H1 (cell line): ENCODE measurements at regions not wholly inside any gene's neighbourhood (a gene's known extent, or its start where the extent isn't known, plus 50 kb on each side); places are given as distances from the start of the nearest gene placed in this dataset.

Experiments
- CTCF ChIA-PET: fragments of 300-600 bp; sonication (Branson Sonifier 250); formaldehyde crosslinking; loops from one replicate; lab custom pipeline; 2021; ENCODE audit not compliant: partially characterized antibody; lab: Charles Lee
- POLR2A ChIA-PET: fragments of 300-600 bp; sonication (Branson Sonifier 250); formaldehyde crosslinking; loops from one replicate; lab custom pipeline; 2021; ENCODE audit warnings: inconsistent platforms; ENCODE audit not compliant: partially characterized antibody; lab: Charles Lee
- DNase-seq, 2 experiments: peaks; one replicate each; pipeline versions ENCODE4 v3.0.0 to v3.0.0-alpha.2; 2010 to 2022; ENCODE audit warnings: low spot score in 2 of 2, low read depth in 1 of 2, mixed read lengths in 1 of 2
- FAIRE-seq: peaks from 2 replicates; lab custom pipeline; 2011; peaks lifted over from hg19 to GRCh38; lab: Jason Lieb, UNC
- H2AFZ ChIP-seq: 2 replicates; pipeline ENCODE4 v1.8.1; 2012; ENCODE audit warnings: low read length, inconsistent platforms
- H2AK5ac ChIP-seq: 2 replicates; pipeline ENCODE4 v1.6.1; 2013; ENCODE audit warnings: low read depth, low read length
- H2BK120ac ChIP-seq: replicated peaks from 2 replicates; pipeline ENCODE3; 2013; ENCODE audit warnings: low read depth, low read length, inconsistent platforms
- H2BK12ac ChIP-seq: 2 replicates; pipeline ENCODE4 v1.6.1; 2013; ENCODE audit warnings: low read depth, low read length
- H2BK15ac ChIP-seq: 2 replicates; pipeline ENCODE4 v1.6.1; 2013; ENCODE audit warnings: low read length
- H2BK20ac ChIP-seq: 2 replicates; pipeline ENCODE4 v1.6.1; 2013; ENCODE audit warnings: low read length
- H2BK5ac ChIP-seq: 2 replicates; pipeline ENCODE4 v1.6.1; 2013; ENCODE audit warnings: low read depth, low read length
- H3K14ac ChIP-seq: 2 replicates; pipeline ENCODE4 v1.6.1; 2013; ENCODE audit warnings: inconsistent platforms; ENCODE audit not compliant: insufficient read length
- H3K18ac ChIP-seq: 2 replicates; pipeline ENCODE4 v1.6.1; 2013; ENCODE audit warnings: low read length; ENCODE audit errors: extremely low read depth
- H3K23ac ChIP-seq: 2 replicates; pipeline ENCODE4 v1.6.1; 2013; ENCODE audit warnings: inconsistent platforms; ENCODE audit not compliant: insufficient read length
- H3K23me2 ChIP-seq: 2 replicates; pipeline ENCODE4 v1.6.1; 2013; ENCODE audit warnings: low read depth, low read length
- H3K27ac ChIP-seq: 2 replicates; pipeline ENCODE4 v1.6.1; 2011; ENCODE audit warnings: low read depth, low read length, inconsistent platforms
- H3K27me3 ChIP-seq, 4 experiments: replicated peaks in 1 of 4; 1 replicate in 1 of 4; 2 replicates in 3 of 4; pipeline versions ENCODE4 v1.6.1 to v1.8.1; 2011 to 2013; ENCODE audit warnings: low read length in 3 of 4, mild to moderate bottlenecking in 3 of 4, inconsistent platforms in 2 of 4, mixed read lengths in 2 of 4, moderate library complexity in 1 of 4; ENCODE audit not compliant: control insufficient read depth in 3 of 4, insufficient read depth in 3 of 4; ENCODE audit errors: extremely low read depth in 1 of 4
- H3K36me3 ChIP-seq, 4 experiments: 2 replicates each; pipeline versions ENCODE4 v1.6.1 to v1.8.1; 2011 to 2013; ENCODE audit warnings: mild to moderate bottlenecking in 4 of 4, low read length in 3 of 4, moderate library complexity in 2 of 4, control low read depth in 1 of 4, inconsistent platforms in 1 of 4; ENCODE audit not compliant: insufficient read depth in 4 of 4, control insufficient read depth in 2 of 4
- H3K4ac ChIP-seq: replicated peaks from 2 replicates; pipeline ENCODE3; 2013; ENCODE audit warnings: low read length, low read depth, mixed read lengths, inconsistent platforms; ENCODE audit not compliant: insufficient read length
- H3K4me1 ChIP-seq, 4 experiments: replicated peaks in 1 of 4; 1 replicate in 1 of 4; 2 replicates in 3 of 4; pipeline versions ENCODE4 v1.6.1 to v1.8.1; 2011 to 2013; ENCODE audit warnings: low read length in 3 of 4, inconsistent platforms in 2 of 4, mixed read lengths in 1 of 4; ENCODE audit not compliant: insufficient read depth in 4 of 4, control insufficient read depth in 3 of 4
- H3K4me2 ChIP-seq, 2 experiments: 2 replicates each; pipeline versions ENCODE4 v1.6.1 to v1.8.1; 2011 to 2013; ENCODE audit warnings: low read depth in 2 of 2, low read length in 2 of 2, control low read depth in 1 of 2, inconsistent platforms in 1 of 2, mild to moderate bottlenecking in 1 of 2; ENCODE audit not compliant: insufficient read depth in 1 of 2
- H3K4me3 ChIP-seq, 4 experiments: fragments of 200-600, 300-600 bp in 1 of 4; sonication (generic), shearing (Covaris generic), sonication (Bioruptor Twin) in 1 of 4; 2 replicates each; pipeline versions ENCODE4 v1.5.1 to v1.8.1; 2011 to 2016; ENCODE audit warnings: low read length in 4 of 4, low read depth in 3 of 4, control low read depth in 2 of 4, inconsistent platforms in 2 of 4, mild to moderate bottlenecking in 2 of 4, mixed read lengths in 1 of 4, moderate library complexity in 1 of 4; ENCODE audit not compliant: insufficient read depth in 2 of 4; ENCODE audit errors: extremely low read depth in 1 of 4
- H3K56ac ChIP-seq: replicated peaks from 2 replicates; pipeline ENCODE3; 2013; ENCODE audit warnings: low read depth, mild to moderate bottlenecking, mixed read lengths, low read length, inconsistent platforms; ENCODE audit not compliant: insufficient read length
- H3K79me1 ChIP-seq: 2 replicates; pipeline ENCODE4 v1.6.1; 2013; ENCODE audit warnings: low read depth, low read length, control low read depth
- H3K79me2 ChIP-seq, 2 experiments: 2 replicates each; pipeline versions ENCODE4 v1.6.1 to v1.8.1; 2012 to 2013; ENCODE audit warnings: low read length in 2 of 2, mild to moderate bottlenecking in 2 of 2, inconsistent platforms in 1 of 2; ENCODE audit not compliant: insufficient read depth in 2 of 2, control insufficient read depth in 1 of 2
- H3K9ac ChIP-seq, 4 experiments: replicated peaks in 1 of 4; 1 replicate in 1 of 4; 2 replicates in 3 of 4; pipeline versions ENCODE4 v1.6.1 to v1.8.1; 2011 to 2013; ENCODE audit warnings: low read depth in 3 of 4, low read length in 3 of 4, control low read depth in 2 of 4, mild to moderate bottlenecking in 2 of 4, moderate library complexity in 2 of 4, inconsistent platforms in 1 of 4; ENCODE audit errors: extremely low read depth in 1 of 4
- H3K9me3 ChIP-seq, 2 experiments: 2 replicates each; pipeline versions ENCODE4 v1.6.1 to v1.8.1; 2012 to 2013; ENCODE audit warnings: mild to moderate bottlenecking in 2 of 2, moderate library complexity in 2 of 2, control low read depth in 1 of 2, inconsistent platforms in 1 of 2, low read depth in 1 of 2, low read length in 1 of 2, mixed read lengths in 1 of 2; ENCODE audit not compliant: insufficient read depth in 2 of 2
- H4K20me1 ChIP-seq, 2 experiments: replicated peaks in 1 of 2; 2 replicates each; pipeline versions ENCODE3 to v1.8.1; 2011 to 2013; ENCODE audit warnings: inconsistent platforms in 2 of 2, low read length in 2 of 2, mild to moderate bottlenecking in 1 of 2; ENCODE audit not compliant: insufficient read depth in 2 of 2, control insufficient read depth in 1 of 2
- H4K5ac ChIP-seq: 2 replicates; pipeline ENCODE4 v1.6.1; 2013; ENCODE audit warnings: low read length, low read depth, mixed read lengths, inconsistent platforms; ENCODE audit not compliant: insufficient read length
- H4K8ac ChIP-seq: 2 replicates; pipeline ENCODE4 v1.8.0; 2013; ENCODE audit warnings: mild to moderate bottlenecking, moderate library complexity, low read length, inconsistent platforms; ENCODE audit not compliant: insufficient read depth; ENCODE audit errors: extremely low read depth
- H4K91ac ChIP-seq: replicated peaks from 2 replicates; pipeline ENCODE3; 2013; ENCODE audit warnings: low read length, mixed read lengths, inconsistent platforms; ENCODE audit not compliant: insufficient read length
- ATF3 ChIP-seq: IDR thresholded peaks from 2 replicates; pipeline ENCODE4 v1.6.1; 2011; ENCODE audit warnings: low read depth, mild to moderate bottlenecking, low read length; ENCODE audit not compliant: insufficient read depth
- CBX5 ChIP-seq: fragments of 300-800, 300-1000 bp; sonication (generic); IDR thresholded peaks from 2 replicates; pipeline ENCODE4 v1.7.1; 2016; ENCODE audit warnings: antibody characterized with exemption, low read length, low read depth
- CEBPB ChIP-seq: IDR thresholded peaks from 2 replicates; pipeline ENCODE4 v1.6.1; 2012; ENCODE audit warnings: low read depth, low read length
- CHD1 ChIP-seq: IDR thresholded peaks from 2 replicates; pipeline ENCODE4 v1.6.1; 2012; ENCODE audit warnings: low read depth, low read length, improper control_type of control experiment
- CREB1 ChIP-seq: IDR thresholded peaks from 2 replicates; pipeline ENCODE4 v1.6.1; 2012; ENCODE audit warnings: inconsistent platforms
- E2F6 ChIP-seq: IDR thresholded peaks from 2 replicates; pipeline ENCODE4 v1.6.1; 2012; ENCODE audit warnings: inconsistent platforms
- EZH2 ChIP-seq: fragments of 200-600 bp; sonication (generic); IDR thresholded peaks from 2 replicates; pipeline ENCODE4 v1.7.1; 2012; ENCODE audit warnings: low read depth, mild to moderate bottlenecking, moderate library complexity, low read length, inconsistent platforms; ENCODE audit not compliant: severe bottlenecking
- JUN ChIP-seq: IDR thresholded peaks from 2 replicates; pipeline ENCODE4 v1.6.1; 2011; ENCODE audit warnings: low read depth, mild to moderate bottlenecking, improper control_type of control experiment, low read length
- KDM1A ChIP-seq: fragments of 200-600, 300-600 bp; sonication (generic); IDR thresholded peaks from 2 replicates; pipeline ENCODE4 v1.7.1; 2016; ENCODE audit warnings: mild to moderate bottlenecking, low read length, borderline replicate concordance
- KDM5A ChIP-seq: fragments of 200-600 bp; IDR thresholded peaks from 2 replicates; pipeline ENCODE4 v1.7.1; 2012; ENCODE audit warnings: mild to moderate bottlenecking, low read length, inconsistent platforms, mixed read lengths
- POLR2AphosphoS5 ChIP-seq: IDR thresholded peaks from 2 replicates; pipeline ENCODE4 v1.6.1; 2011; ENCODE audit warnings: low read depth, low read length
- POU5F1 ChIP-seq: IDR thresholded peaks from 2 replicates; pipeline ENCODE4 v1.6.1; 2011; ENCODE audit warnings: low read depth, mild to moderate bottlenecking, low read length, moderate library complexity
- WGBS, 2 experiments: shearing (Covaris generic) in 1 of 2; methylation state at CpG; one replicate each; pipeline versions ENCODE4 v1.1.6 to v1.1.7; 2013 to 2015; ENCODE audit warnings: low lambda C conversion rate in 2 of 2, mixed read lengths in 2 of 2, inconsistent platforms in 1 of 2, low coverage in 1 of 2, missing lambda C conversion rate in 1 of 2; ENCODE audit not compliant: insufficient replicate concordance in 2 of 2, insufficient coverage in 1 of 2, insufficient read length in 1 of 2; ENCODE audit errors: extremely low coverage in 1 of 2, missing lambda C conversion rate in 1 of 2; 5-methylcytosine and 5-hydroxymethylcytosine counted together
- TF ChIP-seq, protein P1 (sequence below): IDR thresholded peaks from 2 replicates; pipeline ENCODE4 v1.6.1; 2012; ENCODE audit warnings: low read length, inconsistent platforms

GRCh38 chr22:34108168-34108567, 187.9 kb upstream of the LARGE1 start:
- Histone ChIP-seq H2BK120ac (no peak overlapping the region), H4K20me1 (no peaks in the 10 kb centered on the region), H3K27me3 (no peaks in the 10 kb centered on the region), H3K23me2 (no peaks in the 10 kb centered on the region), H2BK5ac (no peak overlapping the region), H2BK20ac (no peak overlapping the region), H3K4ac (no peak overlapping the region), H3K18ac (no peak overlapping the region), H3K56ac (no peak overlapping the region), H3K4me1 (no peaks in the 10 kb centered on the region; a peak in 1 of 7 replicates), H3K9me3 (no peaks in the 10 kb centered on the region), H3K14ac (no peak overlapping the region), H2AK5ac (no peak overlapping the region), H3K4me2 (no peak overlapping the region), H2AFZ (no peak overlapping the region), H4K8ac (no peak overlapping the region), H4K5ac (no peak overlapping the region), H3K79me2 (no peaks in the 10 kb centered on the region), H3K36me3 (no peaks in the 10 kb centered on the region), H3K9ac (no peak overlapping the region), H3K23ac (no peak overlapping the region), H2BK15ac (no peak overlapping the region), H2BK12ac (no peak overlapping the region), H3K79me1 (no peaks in the 10 kb centered on the region), H4K91ac (no peak overlapping the region), H3K4me3 (no peak overlapping the region), H3K27ac (no peak overlapping the region)
- DNase-seq (no peak), FAIRE-seq (no peak)
- ChIA-PET POLR2A (interaction anchor here (0.7 kb wide), 1 partner anchor 56 kb away, joined by 4 read pairs; no protein-coding TSS in a partner anchor), CTCF (interaction anchor here (0.6 to 4.2 kb wide), 4 partner anchors 11 to 212 kb away, joined by 4 to 18 read pairs (median 6); no protein-coding TSS in a partner anchor)
- 85% methylated on average over 3 of the region's 3 CpGs; no CpG with 5 or more reads in 1 of the 2 experiments for WGBS, 2 experiments
- TF ChIP-seq KDM1A (no peak), POU5F1 (no peak), E2F6 (no peak), CBX5 (no peak), KDM5A (no peak), POLR2AphosphoS5 (no peak), CREB1 (no peak), CEBPB (no peak), ATF3 (no peak), CHD1 (no peak), EZH2 (no peak), JUN (no peak)
- TF ChIP-seq, protein P1, sequence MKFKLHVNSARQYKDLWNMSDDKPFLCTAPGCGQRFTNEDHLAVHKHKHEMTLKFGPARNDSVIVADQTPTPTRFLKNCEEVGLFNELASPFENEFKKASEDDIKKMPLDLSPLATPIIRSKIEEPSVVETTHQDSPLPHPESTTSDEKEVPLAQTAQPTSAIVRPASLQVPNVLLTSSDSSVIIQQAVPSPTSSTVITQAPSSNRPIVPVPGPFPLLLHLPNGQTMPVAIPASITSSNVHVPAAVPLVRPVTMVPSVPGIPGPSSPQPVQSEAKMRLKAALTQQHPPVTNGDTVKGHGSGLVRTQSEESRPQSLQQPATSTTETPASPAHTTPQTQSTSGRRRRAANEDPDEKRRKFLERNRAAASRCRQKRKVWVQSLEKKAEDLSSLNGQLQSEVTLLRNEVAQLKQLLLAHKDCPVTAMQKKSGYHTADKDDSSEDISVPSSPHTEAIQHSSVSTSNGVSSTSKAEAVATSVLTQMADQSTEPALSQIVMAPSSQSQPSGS = no peak
